ENCODE measurements at regions not wholly inside any gene's neighbourhood (a gene's known extent, or its start where the extent isn't known, plus 50 kb on each side); places are given as distances from the start of the nearest gene placed in this dataset.

DNA sequence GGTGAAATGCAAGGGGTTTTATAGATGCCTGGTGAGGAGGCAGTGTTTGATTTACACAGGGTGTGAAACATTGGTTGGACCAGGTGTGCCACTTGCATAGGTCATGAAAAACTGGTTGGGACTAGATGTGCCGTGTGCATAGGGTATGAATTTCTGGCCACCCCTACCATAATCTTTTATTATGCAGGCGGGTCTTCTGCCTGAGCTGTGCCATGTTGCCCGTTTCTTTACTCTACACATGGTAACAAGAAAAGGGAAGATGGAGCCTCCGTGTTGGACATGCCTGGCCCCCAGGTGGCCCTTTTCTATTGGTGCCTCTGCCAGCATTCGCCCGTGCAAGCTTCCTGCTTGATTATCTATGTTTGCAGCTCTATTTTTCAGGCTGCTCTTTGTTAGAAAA is 805.4 kb downstream of the TRIB2 start:
- no peak for TF ChIP-seq EZH2phosphoT487 (conservative IDR thresholded peaks at IDR 0.05; ENCODE audit: low read length)
- TF ChIP-seq, protein P1, sequence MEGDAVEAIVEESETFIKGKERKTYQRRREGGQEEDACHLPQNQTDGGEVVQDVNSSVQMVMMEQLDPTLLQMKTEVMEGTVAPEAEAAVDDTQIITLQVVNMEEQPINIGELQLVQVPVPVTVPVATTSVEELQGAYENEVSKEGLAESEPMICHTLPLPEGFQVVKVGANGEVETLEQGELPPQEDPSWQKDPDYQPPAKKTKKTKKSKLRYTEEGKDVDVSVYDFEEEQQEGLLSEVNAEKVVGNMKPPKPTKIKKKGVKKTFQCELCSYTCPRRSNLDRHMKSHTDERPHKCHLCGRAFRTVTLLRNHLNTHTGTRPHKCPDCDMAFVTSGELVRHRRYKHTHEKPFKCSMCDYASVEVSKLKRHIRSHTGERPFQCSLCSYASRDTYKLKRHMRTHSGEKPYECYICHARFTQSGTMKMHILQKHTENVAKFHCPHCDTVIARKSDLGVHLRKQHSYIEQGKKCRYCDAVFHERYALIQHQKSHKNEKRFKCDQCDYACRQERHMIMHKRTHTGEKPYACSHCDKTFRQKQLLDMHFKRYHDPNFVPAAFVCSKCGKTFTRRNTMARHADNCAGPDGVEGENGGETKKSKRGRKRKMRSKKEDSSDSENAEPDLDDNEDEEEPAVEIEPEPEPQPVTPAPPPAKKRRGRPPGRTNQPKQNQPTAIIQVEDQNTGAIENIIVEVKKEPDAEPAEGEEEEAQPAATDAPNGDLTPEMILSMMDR (IDR thresholded peaks at IDR 0.05; ENCODE audit: insufficient read depth, low read length, poor library complexity, severe bottlenecking) = no peak
